Osteoblast (primary cell): ENCODE measurements at regions not wholly inside any gene's neighbourhood (a gene's known extent, or its start where the extent isn't known, plus 50 kb on each side); places are given as distances from the start of the nearest gene placed in this dataset.
A peak's percentile ranks its signal among the peaks of the same experiment; 100 is the strongest.

Experiments used
- DNase-seq: peaks from one replicate; pipeline ENCODE4 v3.0.0; 2011; ENCODE audit warnings: low spot score, mixed read lengths; ENCODE audit not compliant: insufficient read length; ENCODE audit errors: missing footprints
- H2AFZ ChIP-seq: 2 replicates; pipeline ENCODE4 v1.6.0; 2011; ENCODE audit warnings: mild to moderate bottlenecking, low read length
- H3K27ac ChIP-seq: 2 replicates; pipeline ENCODE4 v1.5.1; 2011; ENCODE audit warnings: mild to moderate bottlenecking, low read depth, low read length, moderate library complexity
- H3K27me3 ChIP-seq: 2 replicates; pipeline ENCODE4 v1.6.0; 2012; ENCODE audit warnings: mild to moderate bottlenecking, control low read depth, inconsistent platforms, low read length, moderate library complexity; ENCODE audit not compliant: insufficient read depth
- H3K36me3 ChIP-seq: 2 replicates; pipeline ENCODE4 v1.5.1; 2011; ENCODE audit warnings: mild to moderate bottlenecking, low read length, control low read depth, moderate library complexity; ENCODE audit not compliant: insufficient read depth
- H3K4me1 ChIP-seq: 2 replicates; pipeline ENCODE4 v1.5.1; 2011; ENCODE audit warnings: mild to moderate bottlenecking, low read length, control low read depth, moderate library complexity; ENCODE audit not compliant: insufficient read depth
- H3K4me2 ChIP-seq: 2 replicates; pipeline ENCODE4 v1.6.0; 2011; ENCODE audit warnings: mild to moderate bottlenecking, low read length; ENCODE audit not compliant: insufficient read depth
- H3K4me3 ChIP-seq: fragments of 200-600 bp; sonication (generic); 3 replicates; pipeline ENCODE4 v1.5.1; 2012; ENCODE audit warnings: mild to moderate bottlenecking, low read length, inconsistent platforms; ENCODE audit not compliant: insufficient read depth
- H3K79me2 ChIP-seq: 2 replicates; pipeline ENCODE4 v1.6.0; 2012; ENCODE audit warnings: mild to moderate bottlenecking, low read length, control low read depth, inconsistent platforms; ENCODE audit not compliant: insufficient read depth
- H3K9me3 ChIP-seq: 2 replicates; pipeline ENCODE4 v1.5.1; 2011; ENCODE audit warnings: low read depth, low read length, control low read depth
- H4K20me1 ChIP-seq: 2 replicates; pipeline ENCODE4 v1.6.0; 2012; ENCODE audit warnings: mild to moderate bottlenecking, low read length, control low read depth; ENCODE audit not compliant: insufficient read depth
- TF ChIP-seq, protein P1 (sequence below): IDR thresholded peaks from 2 replicates; pipeline ENCODE4 v1.5.1; 2011; ENCODE audit warnings: mild to moderate bottlenecking, low read depth, low read length, moderate library complexity; ENCODE audit errors: extremely low read depth

DNA sequence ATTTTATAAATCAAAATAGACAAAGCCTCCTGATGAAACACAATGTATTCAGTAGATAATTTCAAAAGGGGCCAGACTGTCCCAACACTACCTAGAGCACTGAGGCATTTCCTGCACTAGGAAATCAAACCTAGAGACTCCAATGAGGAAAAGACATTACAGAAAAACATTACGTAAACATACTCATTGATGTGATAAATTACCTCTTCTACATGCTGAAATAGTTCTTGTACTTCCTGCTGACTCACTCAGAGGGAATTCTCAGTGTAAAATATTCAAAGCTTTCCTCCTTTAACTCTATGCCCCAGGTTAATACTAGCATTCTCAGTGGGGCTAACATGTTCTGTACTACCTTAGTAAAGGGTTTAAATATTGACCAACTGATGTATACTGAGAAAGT is 178.0 kb downstream of the ESM1 start:
- no peak overlapping the region for H3K4me3 ChIP-seq
- H3K4me2 ChIP-seq, result no peak overlapping the region
- no peak overlapping the region for H3K27ac ChIP-seq
- TF ChIP-seq, protein P1, sequence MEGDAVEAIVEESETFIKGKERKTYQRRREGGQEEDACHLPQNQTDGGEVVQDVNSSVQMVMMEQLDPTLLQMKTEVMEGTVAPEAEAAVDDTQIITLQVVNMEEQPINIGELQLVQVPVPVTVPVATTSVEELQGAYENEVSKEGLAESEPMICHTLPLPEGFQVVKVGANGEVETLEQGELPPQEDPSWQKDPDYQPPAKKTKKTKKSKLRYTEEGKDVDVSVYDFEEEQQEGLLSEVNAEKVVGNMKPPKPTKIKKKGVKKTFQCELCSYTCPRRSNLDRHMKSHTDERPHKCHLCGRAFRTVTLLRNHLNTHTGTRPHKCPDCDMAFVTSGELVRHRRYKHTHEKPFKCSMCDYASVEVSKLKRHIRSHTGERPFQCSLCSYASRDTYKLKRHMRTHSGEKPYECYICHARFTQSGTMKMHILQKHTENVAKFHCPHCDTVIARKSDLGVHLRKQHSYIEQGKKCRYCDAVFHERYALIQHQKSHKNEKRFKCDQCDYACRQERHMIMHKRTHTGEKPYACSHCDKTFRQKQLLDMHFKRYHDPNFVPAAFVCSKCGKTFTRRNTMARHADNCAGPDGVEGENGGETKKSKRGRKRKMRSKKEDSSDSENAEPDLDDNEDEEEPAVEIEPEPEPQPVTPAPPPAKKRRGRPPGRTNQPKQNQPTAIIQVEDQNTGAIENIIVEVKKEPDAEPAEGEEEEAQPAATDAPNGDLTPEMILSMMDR, result no peak
- H4K20me1 ChIP-seq, result no peaks in the 10 kb centered on the region
- no peaks in the 10 kb centered on the region for H3K36me3 ChIP-seq
- no peaks in the 10 kb centered on the region for H3K9me3 ChIP-seq
- no peak for DNase-seq
- no peaks in the 10 kb centered on the region for H3K79me2 ChIP-seq
- H2AFZ ChIP-seq, result no peak overlapping the region
- H3K4me1 ChIP-seq, result peaks cover 7% of the 10 kb centered on the region
- H3K27me3 ChIP-seq, result no peaks in the 10 kb centered on the region

DNA sequence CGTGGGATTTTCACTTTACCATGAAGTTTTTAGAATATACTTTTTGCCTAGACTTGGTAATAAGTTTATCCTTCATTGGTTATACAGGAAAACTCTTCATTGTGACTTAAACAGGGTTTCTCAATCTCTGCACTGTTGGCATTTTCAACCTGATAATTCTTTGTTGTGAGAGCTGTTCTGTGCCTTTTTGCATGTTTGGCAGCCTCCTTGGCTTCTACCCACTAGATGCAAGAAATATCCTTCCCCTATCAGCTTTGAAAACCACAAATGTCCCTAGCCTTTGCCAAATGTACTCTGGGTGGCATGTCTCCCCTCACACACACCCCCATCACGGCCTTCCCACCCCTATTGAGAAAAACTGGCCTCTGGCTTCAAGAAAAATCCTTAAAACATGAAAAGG is 180.9 kb downstream of the ESM1 start:
- Histone ChIP-seq H3K4me1 (peaks cover 7% of the 10 kb centered on the region), H3K36me3 (no peaks in the 10 kb centered on the region), H3K27me3 (no peaks in the 10 kb centered on the region), H3K9me3 (no peaks in the 10 kb centered on the region), H3K4me2 (no peak overlapping the region), H4K20me1 (no peaks in the 10 kb centered on the region), H2AFZ (no peak overlapping the region), H3K79me2 (no peaks in the 10 kb centered on the region), H3K4me3 (no peak overlapping the region), H3K27ac (no peak overlapping the region)
- no peak for DNase-seq
- TF ChIP-seq, protein P1, result no peak

DNA sequence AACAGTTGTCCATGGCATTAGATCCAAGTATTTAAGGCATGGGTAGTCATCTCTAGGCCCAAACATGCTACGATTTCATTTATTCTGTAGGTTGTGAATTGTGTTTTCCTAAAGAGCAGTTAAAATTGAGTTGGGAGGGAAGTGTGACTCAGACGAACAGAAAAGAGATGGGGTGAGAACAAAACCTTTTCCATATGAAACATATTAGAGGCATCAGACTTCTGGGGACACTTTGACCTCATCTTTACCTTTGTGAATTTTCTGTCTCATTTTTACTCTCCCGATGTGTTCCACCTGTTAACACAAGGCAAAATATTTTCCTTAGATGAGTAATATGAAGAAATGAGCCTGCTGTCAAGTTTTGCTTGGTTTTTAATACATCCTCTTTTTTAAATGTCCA is 181.3 kb downstream of the ESM1 start:
- Histone ChIP-seq H4K20me1 (no peaks in the 10 kb centered on the region), H3K27ac (no peak overlapping the region), H3K36me3 (no peaks in the 10 kb centered on the region), H3K27me3 (no peaks in the 10 kb centered on the region), H3K4me3 (no peak overlapping the region), H3K4me2 (no peak overlapping the region), H3K79me2 (no peaks in the 10 kb centered on the region), H3K4me1 (peaks cover 7% of the 10 kb centered on the region), H3K9me3 (no peaks in the 10 kb centered on the region), H2AFZ (peak overlapping the region; percentile 20)
- no peak for DNase-seq
- TF ChIP-seq, protein P1, result no peak

DNA sequence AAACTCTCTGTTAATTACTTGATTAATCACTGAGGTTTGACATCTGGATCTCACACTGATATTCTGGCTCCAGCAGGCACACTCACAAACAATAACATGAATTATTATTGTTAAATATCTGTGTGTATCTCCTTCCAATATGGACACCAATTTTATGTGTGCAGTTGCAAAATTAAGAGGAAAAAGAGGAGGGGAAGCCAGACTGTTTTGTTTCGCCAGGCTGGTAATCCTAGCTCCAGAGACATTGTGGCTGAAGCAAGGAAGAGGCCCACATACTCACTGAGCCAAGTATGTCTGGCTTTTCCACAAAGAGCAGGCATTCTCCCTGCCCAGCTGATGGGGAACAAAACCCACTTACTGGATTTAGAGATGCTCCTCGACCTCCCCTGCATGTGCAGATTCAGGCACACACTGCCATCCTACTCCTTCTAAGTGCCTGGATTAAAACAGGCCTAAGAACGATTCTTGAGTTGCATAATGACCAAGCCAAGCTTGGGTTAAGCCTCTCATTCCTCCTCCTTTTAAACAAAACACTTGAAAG is 181.9 kb downstream of the ESM1 start:
- no peak for DNase-seq
- H3K79me2 ChIP-seq, result no peaks in the 10 kb centered on the region
- no peaks in the 10 kb centered on the region for H4K20me1 ChIP-seq
- H2AFZ ChIP-seq, result peak overlapping the region; percentile 20
- H3K36me3 ChIP-seq, result no peaks in the 10 kb centered on the region
- TF ChIP-seq, protein P1, result no peak
- no peak overlapping the region for H3K4me2 ChIP-seq
- H3K4me1 ChIP-seq, result peaks cover 7% of the 10 kb centered on the region
- no peak overlapping the region for H3K27ac ChIP-seq
- no peak overlapping the region for H3K4me3 ChIP-seq
- H3K27me3 ChIP-seq, result no peaks in the 10 kb centered on the region
- no peaks in the 10 kb centered on the region for H3K9me3 ChIP-seq
